ENCODE measurements at regions not wholly inside any gene's neighbourhood (a gene's known extent, or its start where the extent isn't known, plus 50 kb on each side); places are given as distances from the start of the nearest gene placed in this dataset.

GRCh38 chr1:38565020-38565491 is 294.5 kb downstream of the RRAGC start:
- Histone ChIP-seq H3K27ac (ENCODE audit: low read depth, low read length) (no peak overlapping the region), H2AFZ (ENCODE audit: low read depth, low read length, severe bottlenecking) (no peak overlapping the region), H3K36me3 (ENCODE audit: low read length) (no peaks in the 10 kb centered on the region), H3K9me2 (replicated peaks; ENCODE audit: insufficient read depth, low read length) (no peaks in the 10 kb centered on the region), H3K4me2 (ENCODE audit: low read depth, low read length, poor library complexity, severe bottlenecking) (no peak overlapping the region), H3F3A (ENCODE audit: insufficient read depth) (no peaks in the 10 kb centered on the region), H3K79me2 (ENCODE audit: insufficient read depth, low read length) (no peaks in the 10 kb centered on the region), H3K9ac (ENCODE audit: low read length) (no peak overlapping the region), H3K9me3 (ENCODE audit: insufficient read depth, low read length) (no peaks in the 10 kb centered on the region), H3K4me3 (ENCODE audit: insufficient read depth, low read length, poor library complexity, severe bottlenecking) (no peak overlapping the region), H3K27me3 (ENCODE audit: low read length) (no peaks in the 10 kb centered on the region), H4K20me1 (ENCODE audit: low read depth, low read length) (no peaks in the 10 kb centered on the region)
- TF ChIP-seq EZH2phosphoT487 (conservative IDR thresholded peaks at IDR 0.05; ENCODE audit: low read length), result no peak
- TF ChIP-seq CTCF (IDR thresholded peaks at IDR 0.05; ENCODE audit: insufficient read depth, low read length, poor library complexity, severe bottlenecking), result no peak

- Histone ChIP-seq H3K9ac (ENCODE audit: low read length) (no peak overlapping the region), H3K9me3 (ENCODE audit: insufficient read depth, low read length) (no peaks in the 10 kb centered on the region), H3K4me3 (ENCODE audit: insufficient read depth, low read length, poor library complexity, severe bottlenecking) (no peak overlapping the region), H3K4me2 (ENCODE audit: low read depth, low read length, poor library complexity, severe bottlenecking) (no peak overlapping the region), H3K27ac (ENCODE audit: low read depth, low read length) (no peak overlapping the region), H4K20me1 (ENCODE audit: low read depth, low read length) (no peaks in the 10 kb centered on the region), H3K9me2 (replicated peaks; ENCODE audit: insufficient read depth, low read length) (no peaks in the 10 kb centered on the region), H3F3A (ENCODE audit: insufficient read depth) (no peaks in the 10 kb centered on the region), H3K36me3 (ENCODE audit: low read length) (no peaks in the 10 kb centered on the region), H2AFZ (ENCODE audit: low read depth, low read length, severe bottlenecking) (no peak overlapping the region), H3K27me3 (ENCODE audit: low read length) (no peaks in the 10 kb centered on the region), H3K79me2 (ENCODE audit: insufficient read depth, low read length) (no peaks in the 10 kb centered on the region)
- no peak for TF ChIP-seq CTCF (IDR thresholded peaks at IDR 0.05; ENCODE audit: insufficient read depth, low read length, poor library complexity, severe bottlenecking)
These were observed 295.4 kb downstream of the RRAGC start for GRCh38 chr1:38563942-38564735.

GRCh38 chr1:38561725-38562124 is 297.8 kb downstream of the RRAGC start:
- H3K9me2 ChIP-seq (replicated peaks; ENCODE audit: insufficient read depth, low read length), result no peaks in the 10 kb centered on the region
- H3K27ac ChIP-seq (ENCODE audit: low read depth, low read length), result no peak overlapping the region
- H3K9me3 ChIP-seq (ENCODE audit: insufficient read depth, low read length), result no peaks in the 10 kb centered on the region
- no peak for TF ChIP-seq CTCF (IDR thresholded peaks at IDR 0.05; ENCODE audit: insufficient read depth, low read length, poor library complexity, severe bottlenecking)
- no peak for TF ChIP-seq EZH2phosphoT487 (conservative IDR thresholded peaks at IDR 0.05; ENCODE audit: low read length)
- H3K79me2 ChIP-seq (ENCODE audit: insufficient read depth, low read length), result no peaks in the 10 kb centered on the region
- H4K20me1 ChIP-seq (ENCODE audit: low read depth, low read length), result no peaks in the 10 kb centered on the region
- H3F3A ChIP-seq (ENCODE audit: insufficient read depth), result no peaks in the 10 kb centered on the region
- no peak overlapping the region for H3K9ac ChIP-seq (ENCODE audit: low read length)
- no peak overlapping the region for H2AFZ ChIP-seq (ENCODE audit: low read depth, low read length, severe bottlenecking)
- H3K27me3 ChIP-seq (ENCODE audit: low read length), result no peaks in the 10 kb centered on the region
- no peak overlapping the region for H3K4me2 ChIP-seq (ENCODE audit: low read depth, low read length, poor library complexity, severe bottlenecking)
- no peak overlapping the region for H3K4me3 ChIP-seq (ENCODE audit: insufficient read depth, low read length, poor library complexity, severe bottlenecking)
- H3K36me3 ChIP-seq (ENCODE audit: low read length), result no peaks in the 10 kb centered on the region
